Smooth muscle cell (in vitro differentiated cells): ENCODE measurements at regions not wholly inside any gene's neighbourhood (a gene's known extent, or its start where the extent isn't known, plus 50 kb on each side); places are given as distances from the start of the nearest gene placed in this dataset.
A peak's percentile ranks its signal among the peaks of the same experiment; 100 is the strongest.

ENCODE experiments used
- DNase-seq: peaks from one replicate; lab custom pipeline; 2025; ENCODE audit not compliant: unreplicated experiment; lab: John Stamatoyannopoulos, UW
- H2AFZ ChIP-seq: fragments of 200-600 bp; sonication (generic); 2 replicates; pipeline ENCODE4 v1.6.0; 2016; ENCODE audit warnings: antibody characterized with exemption, low read depth, mild to moderate bottlenecking
- H3F3A ChIP-seq: fragments of 200-600 bp; sonication (generic); 2 replicates; pipeline ENCODE4 v1.6.0; 2017; ENCODE audit warnings: antibody characterized with exemption, low read depth
- H3K27ac ChIP-seq: fragments of 200-600 bp; sonication (generic); 2 replicates; pipeline ENCODE4 v1.5.1; 2016; ENCODE audit warnings: low read depth, mild to moderate bottlenecking
- H3K27me3 ChIP-seq: fragments of 200-600 bp; sonication (generic); 2 replicates; pipeline ENCODE4 v1.6.1; 2016; ENCODE audit warnings: low read depth, mild to moderate bottlenecking
- H3K36me3 ChIP-seq: fragments of 200-600 bp; sonication (generic); 2 replicates; pipeline ENCODE4 v1.5.1; 2016; ENCODE audit warnings: low read depth
- H3K4me1 ChIP-seq: fragments of 200-600 bp; sonication (generic); 2 replicates; pipeline ENCODE4 v1.5.1; 2016; ENCODE audit warnings: low read depth
- H3K4me2 ChIP-seq: fragments of 200-600 bp; sonication (generic); 2 replicates; pipeline ENCODE4 v1.6.0; 2016; ENCODE audit warnings: mild to moderate bottlenecking
- H3K4me3 ChIP-seq: fragments of 200-600 bp; sonication (generic); 2 replicates; pipeline ENCODE4 v1.5.1; 2016; ENCODE audit warnings: mild to moderate bottlenecking
- H3K79me2 ChIP-seq: fragments of 200-600 bp; sonication (generic); 2 replicates; pipeline ENCODE4 v1.6.0; 2016; ENCODE audit warnings: low read depth, mild to moderate bottlenecking
- H3K9ac ChIP-seq: fragments of 200-600 bp; sonication (generic); 2 replicates; pipeline ENCODE4 v1.6.0; 2016; ENCODE audit warnings: low read depth
- H3K9me3 ChIP-seq: fragments of 200-600 bp; sonication (generic); replicated peaks from 2 replicates; pipeline ENCODE4 v1.5.1; 2016; ENCODE audit warnings: low read depth
- H4K20me1 ChIP-seq: fragments of 200-600 bp; sonication (generic); 2 replicates; pipeline ENCODE4 v1.6.0; 2016; ENCODE audit warnings: low read depth
- CTCF ChIP-seq: fragments of 200-600 bp; sonication (generic); IDR thresholded peaks from 2 replicates; pipeline ENCODE4 v1.5.1; 2017; ENCODE audit warnings: borderline replicate concordance, mild to moderate bottlenecking, antibody characterized with exemption; ENCODE audit not compliant: insufficient read depth, poor library complexity, severe bottlenecking
- WGBS: methylation state at CpG from one replicate; pipeline ENCODE4 v1.1.7; 2016; ENCODE audit warnings: low lambda C conversion rate; 5-methylcytosine and 5-hydroxymethylcytosine counted together

GRCh38 chr4:26000274-26000950 lies 86.4 kb downstream of the SMIM20 start:
- DNase-seq, result no peak
- no peak overlapping the region for H3K4me2 ChIP-seq
- H3K9me3 ChIP-seq, result no peaks in the 10 kb centered on the region
- no peak overlapping the region for H3K4me3 ChIP-seq
- H3K27me3 ChIP-seq, result no peaks in the 10 kb centered on the region
- WGBS, result 74% methylated on average over 2 of the region's 2 CpGs
- H3K36me3 ChIP-seq, result no peaks in the 10 kb centered on the region
- no peaks in the 10 kb centered on the region for H3F3A ChIP-seq
- H3K27ac ChIP-seq, result no peak overlapping the region
- H4K20me1 ChIP-seq, result no peaks in the 10 kb centered on the region
- H3K9ac ChIP-seq, result no peak overlapping the region
- H2AFZ ChIP-seq, result peak overlapping the region; percentile 0
- H3K4me1 ChIP-seq, result no peaks in the 10 kb centered on the region
- no peak for TF ChIP-seq CTCF
- no peaks in the 10 kb centered on the region for H3K79me2 ChIP-seq

- H4K20me1 ChIP-seq, result no peaks in the 10 kb centered on the region
- TF ChIP-seq CTCF, result no peak
- no peaks in the 10 kb centered on the region for H3K4me1 ChIP-seq
- H2AFZ ChIP-seq, result no peak overlapping the region
- H3F3A ChIP-seq, result no peaks in the 10 kb centered on the region
- H3K79me2 ChIP-seq, result no peaks in the 10 kb centered on the region
- no peak overlapping the region for H3K4me3 ChIP-seq
- H3K36me3 ChIP-seq, result no peaks in the 10 kb centered on the region
- H3K9ac ChIP-seq, result no peak overlapping the region
- H3K27ac ChIP-seq, result no peak overlapping the region
- no peak for DNase-seq
- WGBS, result 38% methylated on average over 3 of the region's 3 CpGs
- H3K9me3 ChIP-seq, result no peaks in the 10 kb centered on the region
- no peak overlapping the region for H3K4me2 ChIP-seq
- H3K27me3 ChIP-seq, result no peaks in the 10 kb centered on the region
Observed at GRCh38 chr4:26001413-26001812, 87.4 kb downstream of the SMIM20 start.

GRCh38 chr4:26001816-26002215 lies 87.8 kb downstream of the SMIM20 start:
- no peak for DNase-seq
- Histone ChIP-seq H3K9me3 (no peaks in the 10 kb centered on the region), H3K36me3 (no peaks in the 10 kb centered on the region), H3K4me3 (no peak overlapping the region), H3K9ac (no peak overlapping the region), H3K27ac (no peak overlapping the region), H2AFZ (no peak overlapping the region), H3K27me3 (no peaks in the 10 kb centered on the region), H3K4me1 (no peaks in the 10 kb centered on the region), H3K79me2 (no peaks in the 10 kb centered on the region), H3F3A (no peaks in the 10 kb centered on the region), H4K20me1 (no peaks in the 10 kb centered on the region), H3K4me2 (no peak overlapping the region)
- 75% methylated on average over 2 of the region's 2 CpGs for WGBS
- no peak for TF ChIP-seq CTCF

GRCh38 chr4:26003056-26003455 lies 89.0 kb downstream of the SMIM20 start:
- 55% methylated on average over 2 of the region's 2 CpGs for WGBS
- H4K20me1 ChIP-seq, result no peaks in the 10 kb centered on the region
- H3K79me2 ChIP-seq, result no peaks in the 10 kb centered on the region
- no peak overlapping the region for H3K27ac ChIP-seq
- DNase-seq, result no peak
- no peak overlapping the region for H3K4me3 ChIP-seq
- H3K27me3 ChIP-seq, result no peaks in the 10 kb centered on the region
- no peaks in the 10 kb centered on the region for H3K36me3 ChIP-seq
- H3K9me3 ChIP-seq, result no peaks in the 10 kb centered on the region
- no peak overlapping the region for H3K4me2 ChIP-seq
- peak overlapping the region; percentile 46 for H2AFZ ChIP-seq
- no peaks in the 10 kb centered on the region for H3F3A ChIP-seq
- H3K9ac ChIP-seq, result no peak overlapping the region
- H3K4me1 ChIP-seq, result no peaks in the 10 kb centered on the region
- TF ChIP-seq CTCF, result no peak
